Parathyroid adenoma (tissue), 2 donors: ENCODE measurements at regions not wholly inside any gene's neighbourhood (a gene's known extent, or its start where the extent isn't known, plus 50 kb on each side); places are given as distances from the start of the nearest gene placed in this dataset.

Experiments
- H2AFZ ChIP-seq: fragments of 300-600 bp; sonication (generic); one replicate; pipeline ENCODE4 v1.7.0; 2017; ENCODE audit warnings: antibody characterized with exemption, mild to moderate bottlenecking
- H3K27ac ChIP-seq: fragments of 300-600 bp; sonication (generic); one replicate; pipeline ENCODE4 v1.7.0; 2017
- H3K27me3 ChIP-seq: fragments of 300-600 bp; sonication (generic); one replicate; pipeline ENCODE4 v1.7.0; 2017; ENCODE audit warnings: low read length; ENCODE audit not compliant: control insufficient read depth, insufficient read depth
- H3K36me3 ChIP-seq: fragments of 300-600 bp; sonication (generic); one replicate; pipeline ENCODE4 v1.7.0; 2017; ENCODE audit warnings: low read length; ENCODE audit not compliant: control insufficient read depth, insufficient read depth
- H3K4me1 ChIP-seq: fragments of 300-600 bp; sonication (generic); one replicate; pipeline ENCODE4 v1.7.0; 2017; ENCODE audit warnings: control low read depth
- H3K4me2 ChIP-seq: fragments of 300-600 bp; sonication (generic); one replicate; pipeline ENCODE4 v1.7.0; 2017; ENCODE audit warnings: low read length
- H3K4me3 ChIP-seq: fragments of 300-600 bp; sonication (generic); one replicate; pipeline ENCODE4 v1.7.0; 2017; ENCODE audit warnings: low read depth, low read length
- H3K79me2 ChIP-seq: fragments of 300-600 bp; sonication (generic); one replicate; pipeline ENCODE4 v1.7.0; 2017; ENCODE audit warnings: control low read depth
- H3K9ac ChIP-seq: fragments of 300-600 bp; sonication (generic); one replicate; pipeline ENCODE4 v1.7.0; 2017; ENCODE audit warnings: mild to moderate bottlenecking
- H3K9me3 ChIP-seq: fragments of 300-600 bp; sonication (generic); one replicate; pipeline ENCODE4 v1.7.0; 2017; ENCODE audit warnings: low read length; ENCODE audit not compliant: control insufficient read depth
- TF ChIP-seq, protein P1 (sequence below): fragments of 300-600 bp; sonication (generic); IDR thresholded peaks from one replicate; pipeline ENCODE4 v1.7.0; 2017; ENCODE audit warnings: antibody characterized with exemption, mild to moderate bottlenecking
- donor health status: primary hyperparathyroidism.

- H3K4me3 ChIP-seq, result no peak overlapping the region
- no peaks in the 10 kb centered on the region for H3K9me3 ChIP-seq
- no peaks in the 10 kb centered on the region for H3K36me3 ChIP-seq
- no peak overlapping the region for H2AFZ ChIP-seq
- H3K27me3 ChIP-seq, result no peaks in the 10 kb centered on the region
- H3K4me2 ChIP-seq, result no peak overlapping the region
- no peak overlapping the region for H3K9ac ChIP-seq
- TF ChIP-seq, protein P1, sequence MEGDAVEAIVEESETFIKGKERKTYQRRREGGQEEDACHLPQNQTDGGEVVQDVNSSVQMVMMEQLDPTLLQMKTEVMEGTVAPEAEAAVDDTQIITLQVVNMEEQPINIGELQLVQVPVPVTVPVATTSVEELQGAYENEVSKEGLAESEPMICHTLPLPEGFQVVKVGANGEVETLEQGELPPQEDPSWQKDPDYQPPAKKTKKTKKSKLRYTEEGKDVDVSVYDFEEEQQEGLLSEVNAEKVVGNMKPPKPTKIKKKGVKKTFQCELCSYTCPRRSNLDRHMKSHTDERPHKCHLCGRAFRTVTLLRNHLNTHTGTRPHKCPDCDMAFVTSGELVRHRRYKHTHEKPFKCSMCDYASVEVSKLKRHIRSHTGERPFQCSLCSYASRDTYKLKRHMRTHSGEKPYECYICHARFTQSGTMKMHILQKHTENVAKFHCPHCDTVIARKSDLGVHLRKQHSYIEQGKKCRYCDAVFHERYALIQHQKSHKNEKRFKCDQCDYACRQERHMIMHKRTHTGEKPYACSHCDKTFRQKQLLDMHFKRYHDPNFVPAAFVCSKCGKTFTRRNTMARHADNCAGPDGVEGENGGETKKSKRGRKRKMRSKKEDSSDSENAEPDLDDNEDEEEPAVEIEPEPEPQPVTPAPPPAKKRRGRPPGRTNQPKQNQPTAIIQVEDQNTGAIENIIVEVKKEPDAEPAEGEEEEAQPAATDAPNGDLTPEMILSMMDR, result no peak
- no peaks in the 10 kb centered on the region for H3K79me2 ChIP-seq
- no peaks in the 10 kb centered on the region for H3K4me1 ChIP-seq
- H3K27ac ChIP-seq, result no peak overlapping the region
Measured at GRCh38 chr7:42289473-42289872, 52.5 kb upstream of the GLI3 start.
